Stimulated activated CD4-positive, alpha-beta T cell treated with anti-CD3 and anti-CD28 coated beads, Interleukin-1b, Interleukin-23, amount 100 ng/mL, for 48 hours (primary cell): ENCODE measurements at regions not wholly inside any gene's neighbourhood (a gene's known extent, or its start where the extent isn't known, plus 50 kb on each side); places are given as distances from the start of the nearest gene placed in this dataset.

Source experiments
- DNase-seq: peaks from one replicate; pipeline ENCODE4 v3.0.0-alpha.2; 2020

DNA sequence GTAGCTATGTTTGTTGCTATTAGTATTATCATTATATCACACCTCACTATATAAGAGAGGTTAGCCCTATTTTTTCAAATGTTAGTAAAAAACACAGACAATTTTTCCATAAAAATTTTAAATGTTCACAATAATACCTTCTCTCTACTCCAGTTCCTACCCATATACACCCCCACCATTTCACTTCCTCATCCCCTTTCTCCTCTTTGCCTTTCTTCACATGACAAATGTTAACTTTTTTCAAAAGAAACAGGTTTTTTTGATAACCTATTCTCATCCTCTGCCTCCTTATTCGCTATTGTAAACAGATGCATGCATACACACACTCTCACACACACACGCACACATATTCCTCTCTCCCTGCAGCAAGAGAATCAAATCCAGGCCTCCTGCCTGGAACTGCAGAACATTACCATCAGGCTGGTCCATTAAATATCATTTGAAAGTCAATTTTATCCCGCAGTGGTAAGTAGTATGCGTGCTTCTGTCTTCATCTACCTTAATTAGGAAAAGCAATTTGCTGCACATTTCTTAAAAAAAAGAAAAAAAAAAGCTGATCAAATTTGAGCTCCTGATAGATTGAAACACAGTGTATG lies 55.5 kb downstream of the MID1IP1 start:
- no peak for DNase-seq

DNA sequence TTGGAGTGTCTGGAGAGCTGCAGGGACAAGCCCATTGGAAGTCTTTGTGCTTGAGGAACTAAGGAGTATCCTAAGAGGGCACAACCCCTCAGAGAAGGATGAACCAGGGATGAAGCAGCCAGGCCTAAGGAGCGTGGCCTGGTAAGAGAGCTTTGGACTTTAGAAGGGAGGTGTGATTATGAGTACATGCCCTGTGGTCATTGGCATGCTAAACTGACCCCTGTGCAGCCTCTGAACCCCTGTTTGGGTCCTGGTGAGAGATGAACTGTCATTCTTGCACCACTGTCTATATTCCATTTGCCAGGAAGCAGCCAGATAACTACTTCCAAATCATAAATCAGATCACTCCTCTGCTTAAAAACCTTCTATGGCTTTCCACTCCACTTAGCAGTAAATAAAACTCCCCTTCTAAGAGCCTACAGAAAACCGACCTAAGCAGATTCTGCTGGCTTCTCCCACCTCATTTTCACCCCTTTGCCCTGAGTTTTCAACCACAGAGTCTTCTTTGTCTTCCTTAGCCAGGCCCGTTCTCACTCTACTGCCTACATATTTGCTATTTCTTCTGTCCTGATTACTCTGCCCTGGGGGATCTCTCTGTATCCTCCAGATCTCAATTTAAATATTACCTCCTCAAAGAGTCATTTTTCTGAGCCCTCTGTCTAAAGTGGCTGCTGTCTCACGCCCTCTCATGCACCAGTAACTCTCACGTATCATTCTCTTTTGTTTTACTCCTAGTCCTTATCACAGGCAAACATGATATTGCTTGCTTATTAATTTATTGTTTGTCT lies 56.7 kb downstream of the MID1IP1 start:
- DNase-seq: no peak

GRCh38 chrX:38859602-38860001 lies 58.3 kb downstream of the MID1IP1 start:
- DNase-seq: no peak

DNA sequence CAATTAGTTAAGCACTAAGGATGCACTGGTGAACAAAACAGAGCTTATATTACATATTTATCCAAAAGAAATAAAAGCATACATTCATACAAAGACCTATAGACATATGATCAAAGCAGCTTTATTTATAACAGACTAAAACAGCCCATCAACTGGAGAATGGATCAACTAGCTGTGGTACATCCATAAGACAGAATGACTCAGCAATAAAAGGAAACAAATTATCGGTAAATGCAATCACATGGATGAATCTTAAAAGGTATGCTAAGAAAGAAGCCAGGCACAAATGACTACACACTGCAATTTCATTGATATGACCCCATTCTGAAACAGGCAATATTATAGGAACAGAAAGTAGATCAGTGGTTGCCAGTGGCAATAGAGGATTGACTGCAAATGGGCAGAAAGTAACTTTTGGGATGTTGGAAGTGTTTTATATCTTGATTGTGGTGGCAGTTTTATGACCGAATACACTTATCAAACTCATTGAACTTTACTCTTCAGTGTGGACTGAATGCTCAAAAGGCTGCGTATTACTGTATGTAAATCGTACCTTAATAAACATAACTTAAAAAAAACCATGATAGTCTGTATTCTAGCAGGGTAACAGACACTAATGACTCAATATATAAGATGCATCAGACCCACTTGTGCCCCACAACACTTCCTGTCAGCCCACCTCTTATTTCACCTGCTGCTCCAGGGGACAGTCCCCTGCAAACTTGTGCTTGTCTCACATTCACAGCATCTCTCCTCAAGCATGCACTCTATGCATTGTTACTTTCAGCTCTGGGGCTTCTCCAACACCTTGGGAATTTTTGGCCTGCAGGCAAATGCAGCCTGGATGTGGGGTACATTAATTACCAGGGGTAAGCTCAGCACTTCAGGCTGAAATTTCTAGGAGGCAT lies 59.1 kb downstream of the MID1IP1 start:
- peak; percentile 30 for DNase-seq

- DNase-seq: no peak
Observed at GRCh38 chrX:38861489-38861888, 60.2 kb downstream of the MID1IP1 start.

DNA sequence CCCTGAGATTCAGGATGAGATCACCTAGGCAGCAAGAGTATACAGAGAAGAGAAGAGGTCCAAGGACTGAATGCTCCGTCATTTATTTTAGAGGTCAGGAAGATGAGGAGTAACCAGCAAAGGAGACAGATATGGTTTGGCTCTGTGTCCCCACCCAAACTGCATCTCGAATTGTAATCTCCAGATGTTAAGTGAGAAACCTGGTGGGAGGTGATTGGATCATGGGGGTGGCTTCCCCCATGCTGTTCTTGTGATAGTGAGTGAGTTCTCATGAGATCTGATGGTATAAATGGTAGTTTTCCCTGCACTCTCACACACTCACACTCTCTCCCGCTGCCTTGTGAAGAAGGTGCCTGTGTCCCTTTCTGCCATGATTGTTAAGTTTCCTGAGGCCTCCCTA lies 60.8 kb downstream of the MID1IP1 start:
- DNase-seq: no peak

DNA sequence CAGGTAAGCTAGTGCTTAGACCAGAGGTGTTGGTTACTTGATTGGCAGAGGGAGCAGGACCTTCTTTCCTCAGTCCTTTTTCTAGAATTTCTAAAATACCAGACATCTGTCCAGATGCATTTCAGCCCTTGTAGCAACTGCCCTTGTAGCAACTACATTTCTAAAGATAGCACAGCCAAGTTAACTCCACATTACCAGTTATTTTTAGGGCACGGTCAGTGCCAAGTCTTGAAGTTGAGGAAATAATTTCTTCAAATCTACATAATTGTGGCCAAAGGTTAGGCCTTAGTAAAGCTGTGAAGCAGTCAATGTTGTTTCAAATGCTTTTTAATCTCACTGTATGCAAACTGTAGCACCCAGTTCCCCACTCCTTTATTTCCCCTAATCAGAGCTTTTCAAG lies 62.9 kb downstream of the MID1IP1 start:
- no peak for DNase-seq

DNA sequence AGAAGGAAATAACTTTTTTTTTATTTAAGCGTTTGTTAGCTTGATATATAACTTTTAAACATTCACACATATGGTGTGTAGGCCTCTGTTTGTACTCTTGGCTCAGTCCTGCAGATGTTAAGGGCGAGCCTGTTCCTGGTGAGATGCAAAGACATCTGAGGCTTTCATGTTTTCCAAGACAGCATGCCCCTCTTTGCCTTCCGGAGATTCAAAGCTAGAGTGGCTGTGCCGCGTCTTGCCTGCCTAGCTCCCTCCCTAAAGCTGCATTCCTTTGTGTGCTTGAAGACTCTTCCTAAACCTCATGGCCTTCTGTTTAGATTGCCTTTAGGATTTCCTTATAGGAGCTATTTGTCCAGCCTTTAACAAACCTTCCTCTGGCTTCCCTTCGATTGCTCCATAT lies 67.1 kb downstream of the MID1IP1 start:
- DNase-seq: no peak

GRCh38 chrX:38868941-38869401 lies 67.7 kb downstream of the MID1IP1 start:
- no peak for DNase-seq

- DNase-seq: no peak
Observed at GRCh38 chrX:38870361-38870895, 69.2 kb downstream of the MID1IP1 start.

DNA sequence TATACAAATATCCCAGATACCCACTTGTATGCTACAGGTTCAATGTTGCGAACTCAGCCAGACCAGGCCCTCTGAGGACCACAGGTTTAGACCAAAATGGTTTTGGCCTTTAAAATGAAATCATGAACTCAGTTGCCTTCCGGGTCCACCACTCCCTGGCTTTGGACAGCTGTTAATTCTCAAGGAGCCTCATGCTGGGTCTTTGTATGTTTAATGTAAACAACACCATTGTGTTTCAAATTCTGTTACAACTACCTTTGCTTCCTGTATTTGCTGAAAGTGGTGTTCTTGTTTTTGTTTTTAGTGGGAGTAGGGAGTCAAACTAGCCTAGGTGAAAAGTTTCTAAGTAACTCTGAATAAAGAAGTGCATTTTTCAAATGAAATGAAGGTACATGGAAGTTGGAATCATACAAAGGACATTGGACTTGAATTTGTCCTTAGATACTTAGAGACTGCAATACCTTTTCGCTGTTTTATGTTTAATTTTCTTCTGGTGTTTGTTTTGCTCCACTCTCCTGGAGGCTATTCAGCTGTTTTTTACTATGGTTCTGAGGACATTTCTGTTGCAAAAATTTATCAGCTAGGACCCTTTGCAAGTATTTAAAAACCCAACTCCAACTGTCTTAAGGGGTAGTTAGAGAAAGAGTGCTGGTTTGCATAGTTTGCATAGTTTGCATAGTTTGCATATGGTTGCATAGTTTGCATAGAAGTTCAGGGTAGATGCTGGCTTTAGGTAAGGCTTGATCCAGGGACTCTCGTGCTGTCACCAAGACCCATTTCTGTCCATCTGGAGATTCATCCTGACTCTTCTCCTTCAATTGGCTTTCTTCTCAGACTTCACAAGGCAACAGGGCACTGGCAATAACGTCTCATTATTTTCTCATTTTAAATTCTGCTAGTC lies 70.1 kb downstream of the MID1IP1 start:
- DNase-seq: no peak

GRCh38 chrX:38877366-38877765 lies 76.1 kb downstream of the MID1IP1 start:
- no peak for DNase-seq

- no peak for DNase-seq
Observed at GRCh38 chrX:38878641-38879340, 77.5 kb downstream of the MID1IP1 start.

DNA sequence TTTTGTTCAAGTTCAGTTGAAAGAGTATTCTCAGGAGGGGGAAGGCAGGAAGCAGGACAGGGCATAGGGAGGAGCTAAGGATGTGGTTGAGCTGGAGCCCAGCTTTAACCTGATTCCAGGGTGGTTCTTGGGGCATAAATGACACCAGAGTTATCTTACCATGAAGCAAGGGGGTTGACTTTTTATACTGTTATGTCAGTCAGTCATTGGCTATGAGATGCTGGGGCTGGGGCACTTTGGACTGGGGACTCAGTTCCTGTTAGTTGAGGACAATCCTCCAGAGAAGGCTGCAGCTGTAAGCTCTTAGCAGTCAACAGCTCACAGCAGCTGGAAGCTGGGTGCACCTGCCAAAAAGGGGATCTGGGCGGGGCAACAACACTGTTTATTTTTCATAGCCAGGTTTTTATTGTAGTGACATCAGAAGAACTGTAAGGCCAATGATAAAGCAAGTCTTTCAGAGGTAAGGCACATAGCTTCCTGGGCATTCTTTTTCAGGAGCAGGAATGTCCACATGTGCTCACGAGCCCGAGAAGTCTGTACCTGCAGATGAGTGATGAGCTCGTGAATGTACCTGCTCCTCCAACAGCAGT lies 78.5 kb downstream of the MID1IP1 start:
- DNase-seq: no peak

- DNase-seq: no peak
Observed at GRCh38 chrX:38880296-38880854, 79.1 kb downstream of the MID1IP1 start.

GRCh38 chrX:38881066-38881465 lies 79.8 kb downstream of the MID1IP1 start:
- DNase-seq: no peak

DNA sequence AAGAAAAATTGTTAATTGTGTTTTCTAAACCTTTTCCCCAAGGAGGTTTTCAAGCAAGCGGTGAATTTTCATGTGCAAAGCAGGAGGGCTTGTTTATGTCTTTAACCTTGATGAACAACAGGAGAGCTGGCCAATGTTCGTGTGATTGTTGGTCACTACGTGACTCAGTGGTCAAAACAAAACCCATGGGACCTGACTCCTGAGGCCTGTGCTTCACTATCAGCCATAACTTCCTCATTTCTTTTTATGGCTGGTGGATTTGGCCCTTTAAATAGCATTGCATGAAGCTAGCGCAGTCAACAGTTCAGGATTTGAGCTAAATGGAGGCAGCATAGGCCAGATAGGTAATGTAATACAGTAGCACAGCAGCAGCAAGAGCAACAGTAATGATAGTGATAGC lies 80.5 kb downstream of the MID1IP1 start:
- no peak for DNase-seq

- no peak for DNase-seq
Observed at GRCh38 chrX:38882894-38883626, 81.8 kb downstream of the MID1IP1 start.

DNA sequence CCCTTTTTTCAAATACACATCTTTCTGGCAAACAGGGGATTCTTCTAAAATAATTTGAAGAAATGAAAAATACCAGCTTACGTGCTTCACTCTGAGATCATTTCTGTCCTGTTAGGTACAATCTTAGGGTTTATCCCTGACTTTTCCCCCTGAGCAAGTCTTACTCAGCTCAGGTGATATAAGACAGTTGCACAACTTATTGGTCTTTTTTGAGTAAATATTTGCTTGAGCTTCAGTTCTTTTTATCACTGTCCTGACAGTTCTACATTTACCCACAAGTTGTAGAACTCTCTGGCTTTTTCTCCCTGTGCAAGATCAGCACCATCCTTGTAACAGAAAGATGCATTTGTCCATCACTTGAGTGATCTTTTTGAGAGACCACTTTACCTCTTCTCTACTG lies 84.9 kb downstream of the MID1IP1 start:
- DNase-seq: no peak

GRCh38 chrX:38887222-38887621 lies 86.0 kb downstream of the MID1IP1 start:
- no peak for DNase-seq
